ENCODE measurements at regions not wholly inside any gene's neighbourhood (a gene's known extent, or its start where the extent isn't known, plus 50 kb on each side); places are given as distances from the start of the nearest gene placed in this dataset.

DNA sequence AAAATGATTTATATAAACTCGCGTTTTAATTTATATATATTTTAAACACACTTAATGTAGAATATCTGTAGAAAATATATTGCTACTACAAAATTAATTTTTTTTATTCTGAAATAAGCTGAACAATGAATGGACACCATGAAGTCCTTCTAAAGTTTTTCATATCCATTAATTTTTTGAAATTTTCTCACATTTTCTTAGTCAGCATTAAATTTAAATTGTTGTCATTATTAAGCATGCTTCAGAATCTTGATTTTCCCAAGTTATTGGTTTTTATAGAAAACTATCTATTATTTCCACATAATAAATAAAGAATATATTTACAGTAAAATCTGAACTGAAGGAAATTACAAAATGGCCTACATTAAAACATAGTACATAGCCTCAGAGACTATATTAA is 1314.9 kb upstream of the CDH6 start:
- TF ChIP-seq, protein P1, sequence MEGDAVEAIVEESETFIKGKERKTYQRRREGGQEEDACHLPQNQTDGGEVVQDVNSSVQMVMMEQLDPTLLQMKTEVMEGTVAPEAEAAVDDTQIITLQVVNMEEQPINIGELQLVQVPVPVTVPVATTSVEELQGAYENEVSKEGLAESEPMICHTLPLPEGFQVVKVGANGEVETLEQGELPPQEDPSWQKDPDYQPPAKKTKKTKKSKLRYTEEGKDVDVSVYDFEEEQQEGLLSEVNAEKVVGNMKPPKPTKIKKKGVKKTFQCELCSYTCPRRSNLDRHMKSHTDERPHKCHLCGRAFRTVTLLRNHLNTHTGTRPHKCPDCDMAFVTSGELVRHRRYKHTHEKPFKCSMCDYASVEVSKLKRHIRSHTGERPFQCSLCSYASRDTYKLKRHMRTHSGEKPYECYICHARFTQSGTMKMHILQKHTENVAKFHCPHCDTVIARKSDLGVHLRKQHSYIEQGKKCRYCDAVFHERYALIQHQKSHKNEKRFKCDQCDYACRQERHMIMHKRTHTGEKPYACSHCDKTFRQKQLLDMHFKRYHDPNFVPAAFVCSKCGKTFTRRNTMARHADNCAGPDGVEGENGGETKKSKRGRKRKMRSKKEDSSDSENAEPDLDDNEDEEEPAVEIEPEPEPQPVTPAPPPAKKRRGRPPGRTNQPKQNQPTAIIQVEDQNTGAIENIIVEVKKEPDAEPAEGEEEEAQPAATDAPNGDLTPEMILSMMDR (IDR thresholded peaks at IDR 0.05; ENCODE audit: low read depth, low read length) = no peak
- no peak for TF ChIP-seq EZH2phosphoT487 (IDR thresholded peaks at IDR 0.05; ENCODE audit: low read depth)

Data from OCI-LY3 (cell line).